ENCODE measurements at regions not wholly inside any gene's neighbourhood (a gene's known extent, or its start where the extent isn't known, plus 50 kb on each side); places are given as distances from the start of the nearest gene placed in this dataset.

- no peak overlapping the region for H3K18ac ChIP-seq (ENCODE audit: insufficient read length, low read depth, low read length)
- no peak overlapping the region for H2BK120ac ChIP-seq (ENCODE audit: low read depth, low read length, poor library complexity, severe bottlenecking)
- no peak overlapping the region for H3T11ph ChIP-seq (ENCODE audit: low read length)
- H2BK15ac ChIP-seq (ENCODE audit: low read depth, low read length): no peak overlapping the region
- H4K5ac ChIP-seq (ENCODE audit: insufficient read length, low read depth, low read length): no peak overlapping the region
- no peaks in the 10 kb centered on the region for H3K79me2 ChIP-seq (ENCODE audit: insufficient read depth, low read length)
- H3K4me1 ChIP-seq (ENCODE audit: insufficient read depth, low read length): peaks cover 11% of the 10 kb centered on the region; the same call in 1 of the 2 replicates
- H3K27ac Mint-ChIP-seq: no peak overlapping the region
- H4K20me1 ChIP-seq (ENCODE audit: control insufficient read depth, insufficient read depth, insufficient read length): no peaks in the 10 kb centered on the region
- H2AFZ ChIP-seq (ENCODE audit: low read length): no peak overlapping the region
- no peak for DNase-seq
- H3K79me1 ChIP-seq (ENCODE audit: insufficient read depth, low read depth, low read length, poor library complexity, severe bottlenecking): no peaks in the 10 kb centered on the region
- no peak overlapping the region for H2AK5ac ChIP-seq (ENCODE audit: insufficient read length, low read length)
- TF ChIP-seq CTCF (conservative IDR thresholded peaks at IDR 0.05): no peak
- H3K9me3 Mint-ChIP-seq: no peaks in the 10 kb centered on the region; a peak in 1 of 5 replicates
- H2BK5ac ChIP-seq (ENCODE audit: insufficient read length, low read length): no peak overlapping the region
- H3K9me3 ChIP-seq (ENCODE audit: control insufficient read depth, low read depth, low read length): no peaks in the 10 kb centered on the region
- H3K23ac ChIP-seq (ENCODE audit: insufficient read length, low read depth, low read length): no peak overlapping the region
- no peak overlapping the region for H3K27ac ChIP-seq (ENCODE audit: insufficient read length, low read depth, low read length)
- no peaks in the 10 kb centered on the region for H3K27me3 Mint-ChIP-seq (ENCODE audit: low read depth)
- no peak overlapping the region for H3K56ac ChIP-seq (ENCODE audit: insufficient read length, low read depth, low read length)
- H3K14ac ChIP-seq (ENCODE audit: insufficient read depth, low read length): no peak overlapping the region
- no peak overlapping the region for H3K4ac ChIP-seq (ENCODE audit: low read depth, low read length)
- H3K4me1 Mint-ChIP-seq: peaks cover 39 to 44% of the 10 kb centered on the region in 2 experiments
- H3K23me2 ChIP-seq (ENCODE audit: insufficient read length, low read depth, low read length, poor library complexity, severe bottlenecking): no peaks in the 10 kb centered on the region
- no peaks in the 10 kb centered on the region for H3K36me3 Mint-ChIP-seq (ENCODE audit: insufficient read depth in 1 of 3, low read depth in 3 of 3)
- H3K9ac ChIP-seq (ENCODE audit: extremely low read depth, insufficient read length, low read length): no peak overlapping the region
- no peak overlapping the region for H2BK20ac ChIP-seq (ENCODE audit: low read depth, low read length, poor library complexity, severe bottlenecking)
- WGBS (ENCODE audit: extremely low coverage, insufficient read length, low lambda C conversion rate): no CpG with 5 or more reads among the region's 7 CpGs
- H4K91ac ChIP-seq (ENCODE audit: insufficient read length, low read depth, low read length): no peak overlapping the region
- no peak overlapping the region for H3K4me2 ChIP-seq (ENCODE audit: insufficient read depth, insufficient read length, low read length)
- no peaks in the 10 kb centered on the region for H3K27me3 ChIP-seq (ENCODE audit: insufficient read depth, low read length)
- H4K8ac ChIP-seq (replicated peaks; ENCODE audit: insufficient read length, low read depth, low read length): no peak overlapping the region
- no peak overlapping the region for H2BK12ac ChIP-seq (ENCODE audit: insufficient read length, low read depth, low read length)
- no peak overlapping the region for H3K4me3 Mint-ChIP-seq
Measured at GRCh38 chr6:87791982-87792381, 89.9 kb upstream of the AKIRIN2 start.
